ENCODE measurements at regions not wholly inside any gene's neighbourhood (a gene's known extent, or its start where the extent isn't known, plus 50 kb on each side); places are given as distances from the start of the nearest gene placed in this dataset.

- TF ChIP-seq CTCF (optimal IDR thresholded peaks at IDR 0.05 in 1 of 3, IDR thresholded peaks at IDR 0.05 in 1 of 3, conservative IDR thresholded peaks at IDR 0.05 in 1 of 3; ENCODE audit: extremely low read depth in 1 of 3, insufficient read depth in 2 of 3, low read length in 3 of 3) (no peak), EZH2 (IDR thresholded peaks at IDR 0.05; ENCODE audit: low read length) (no peak)
- Histone ChIP-seq H3K9me1 (ENCODE audit: control insufficient read depth, extremely low read depth, insufficient read depth, low read length) (no peaks in the 10 kb centered on the region), H2AFZ (ENCODE audit: control insufficient read depth, low read length) (no peak overlapping the region), H3K9me3 (ENCODE audit: control insufficient read depth, low read depth, low read length) (no peaks in the 10 kb centered on the region), H3K4me3 (ENCODE audit: control insufficient read depth in 2 of 3, extremely low read depth in 1 of 3, insufficient read depth in 2 of 3, low read depth in 1 of 3, low read length in 3 of 3) (no peak overlapping the region), H4K20me1 (ENCODE audit: control insufficient read depth, extremely low read depth, insufficient read depth, low read length) (no peaks in the 10 kb centered on the region), H3K79me2 (ENCODE audit: control insufficient read depth, insufficient read depth, low read length) (no peaks in the 10 kb centered on the region), H3K36me3 (ENCODE audit: control insufficient read depth in 2 of 2, extremely low read depth in 1 of 2, insufficient read depth in 2 of 2, low read length in 2 of 2) (no peaks in the 10 kb centered on the region), H3K27ac (ENCODE audit: control insufficient read depth, insufficient read depth, low read length) (no peak overlapping the region), H3K9ac (ENCODE audit: control insufficient read depth, extremely low read depth, insufficient read depth, low read length) (no peak overlapping the region), H3K4me1 (ENCODE audit: control insufficient read depth, extremely low read depth, insufficient read depth, low read length) (no peaks in the 10 kb centered on the region), H3K4me2 (ENCODE audit: control insufficient read depth, extremely low read depth, insufficient read depth, low read depth, low read length) (no peak overlapping the region), H3K27me3 (ENCODE audit: control insufficient read depth, extremely low read depth, insufficient read depth, low read length) (no peaks in the 10 kb centered on the region)
- DNase-seq (ENCODE audit: low read depth, low spot score) = no peak
- dilution Hi-C loops (cut with MboI; ENCODE audit: extremely low pct_ligation_motif_present, low sequenced_read_pairs) = no loop called here
- no peak for FAIRE-seq
Observed at GRCh38 chr9:80061096-80061495, 489.3 kb downstream of the TLE4 start.

- no peak overlapping the region for H2AFZ ChIP-seq (ENCODE audit: control insufficient read depth, low read length)
- no peak overlapping the region for H3K9ac ChIP-seq (ENCODE audit: control insufficient read depth, extremely low read depth, insufficient read depth, low read length)
- no peak overlapping the region for H3K4me3 ChIP-seq (ENCODE audit: control insufficient read depth in 2 of 3, extremely low read depth in 1 of 3, insufficient read depth in 2 of 3, low read depth in 1 of 3, low read length in 3 of 3)
- dilution Hi-C loops (cut with MboI; ENCODE audit: extremely low pct_ligation_motif_present, low sequenced_read_pairs) = no loop called here
- H3K9me1 ChIP-seq (ENCODE audit: control insufficient read depth, extremely low read depth, insufficient read depth, low read length) = no peaks in the 10 kb centered on the region
- H3K4me2 ChIP-seq (ENCODE audit: control insufficient read depth, extremely low read depth, insufficient read depth, low read depth, low read length) = no peak overlapping the region
- H3K36me3 ChIP-seq (ENCODE audit: control insufficient read depth in 2 of 2, extremely low read depth in 1 of 2, insufficient read depth in 2 of 2, low read length in 2 of 2) = no peaks in the 10 kb centered on the region
- H3K9me3 ChIP-seq (ENCODE audit: control insufficient read depth, low read depth, low read length) = no peaks in the 10 kb centered on the region
- TF ChIP-seq CTCF (optimal IDR thresholded peaks at IDR 0.05 in 1 of 3, IDR thresholded peaks at IDR 0.05 in 1 of 3, conservative IDR thresholded peaks at IDR 0.05 in 1 of 3; ENCODE audit: extremely low read depth in 1 of 3, insufficient read depth in 2 of 3, low read length in 3 of 3) (no peak), EZH2 (IDR thresholded peaks at IDR 0.05; ENCODE audit: low read length) (no peak)
- H3K27ac ChIP-seq (ENCODE audit: control insufficient read depth, insufficient read depth, low read length) = no peak overlapping the region
- no peaks in the 10 kb centered on the region for H3K27me3 ChIP-seq (ENCODE audit: control insufficient read depth, extremely low read depth, insufficient read depth, low read length)
- DNase-seq (ENCODE audit: low read depth, low spot score) (no peak), FAIRE-seq (no peak)
- H3K79me2 ChIP-seq (ENCODE audit: control insufficient read depth, insufficient read depth, low read length) = no peaks in the 10 kb centered on the region
- H4K20me1 ChIP-seq (ENCODE audit: control insufficient read depth, extremely low read depth, insufficient read depth, low read length) = no peaks in the 10 kb centered on the region
- H3K4me1 ChIP-seq (ENCODE audit: control insufficient read depth, extremely low read depth, insufficient read depth, low read length) = no peaks in the 10 kb centered on the region
Observed at GRCh38 chr9:80059979-80060378, 488.2 kb downstream of the TLE4 start.
